Type B pancreatic cell (in vitro differentiated cells): ENCODE measurements at regions not wholly inside any gene's neighbourhood (a gene's known extent, or its start where the extent isn't known, plus 50 kb on each side); places are given as distances from the start of the nearest gene placed in this dataset.
A peak's percentile ranks its signal among the peaks of the same experiment; 100 is the strongest.

Source experiments
- DNase-seq: peaks from one replicate; pipeline ENCODE4 v3.0.0; 2021; ENCODE audit warnings: mixed read lengths; ENCODE audit not compliant: unreplicated experiment; ENCODE audit errors: extremely low spot score
- H3K27ac Mint-ChIP-seq: 2 replicates; pipeline ENCODE4 v1.8.0; 2021; ENCODE audit warnings: mild to moderate bottlenecking, mixed read lengths
- H3K27me3 Mint-ChIP-seq: 2 replicates; pipeline ENCODE4 v1.8.0; 2021; ENCODE audit warnings: mixed read lengths
- H3K36me3 Mint-ChIP-seq: 2 replicates; pipeline ENCODE4 v1.8.0; 2021; ENCODE audit warnings: mixed read lengths
- H3K4me1 Mint-ChIP-seq: one replicate; pipeline ENCODE4 v1.8.0; 2021; ENCODE audit warnings: mixed read lengths; ENCODE audit not compliant: unreplicated experiment
- H3K4me3 Mint-ChIP-seq: 2 replicates; pipeline ENCODE4 v1.8.0; 2021; ENCODE audit warnings: mild to moderate bottlenecking, mixed read lengths
- H3K9me3 Mint-ChIP-seq: 2 replicates; pipeline ENCODE4 v1.8.0; 2021; ENCODE audit warnings: mixed read lengths
- CTCF ChIP-seq: fragments of 200-600 bp; sonication (generic); conservative IDR thresholded peaks from 2 replicates; pipeline ENCODE4 v1.5.0; 2021; ENCODE audit warnings: antibody characterized with exemption, mild to moderate bottlenecking

- Mint-ChIP-seq H3K27ac (no peak overlapping the region), H3K9me3 (peaks cover 7% of the 10 kb centered on the region), H3K36me3 (no peaks in the 10 kb centered on the region), H3K4me1 (no peaks in the 10 kb centered on the region), H3K27me3 (peaks cover 41% of the 10 kb centered on the region), H3K4me3 (no peak overlapping the region)
- TF ChIP-seq CTCF = no peak
- DNase-seq = no peak
These were observed 57.5 kb downstream of the CSF2 start for GRCh38 chr5:132130918-132131715.

GRCh38 chr5:132132138-132132537 lies 58.5 kb downstream of the CSF2 start:
- Mint-ChIP-seq H3K27ac (no peak overlapping the region), H3K4me1 (no peaks in the 10 kb centered on the region), H3K4me3 (no peak overlapping the region), H3K27me3 (peaks cover 38% of the 10 kb centered on the region), H3K9me3 (peaks cover 7% of the 10 kb centered on the region), H3K36me3 (no peaks in the 10 kb centered on the region)
- no peak for TF ChIP-seq CTCF
- DNase-seq = no peak

GRCh38 chr5:132134384-132134783 lies 60.8 kb downstream of the CSF2 start:
- Mint-ChIP-seq H3K36me3 (no peaks in the 10 kb centered on the region), H3K4me1 (no peaks in the 10 kb centered on the region), H3K4me3 (no peak overlapping the region), H3K9me3 (no peaks in the 10 kb centered on the region), H3K27me3 (peaks cover 24% of the 10 kb centered on the region), H3K27ac (no peak overlapping the region)
- TF ChIP-seq CTCF = peak; percentile 52
- no peak for DNase-seq

- Mint-ChIP-seq H3K36me3 (no peaks in the 10 kb centered on the region), H3K27ac (no peak overlapping the region), H3K27me3 (peaks cover 33% of the 10 kb centered on the region), H3K4me3 (no peak overlapping the region), H3K4me1 (no peaks in the 10 kb centered on the region), H3K9me3 (no peaks in the 10 kb centered on the region)
- DNase-seq = no peak
- no peak for TF ChIP-seq CTCF
These were observed 63.3 kb downstream of the CSF2 start for GRCh38 chr5:132136906-132137305.

GRCh38 chr5:132138260-132138659 lies 64.7 kb downstream of the CSF2 start:
- Mint-ChIP-seq H3K27ac (no peak overlapping the region), H3K9me3 (no peaks in the 10 kb centered on the region), H3K27me3 (peaks cover 29% of the 10 kb centered on the region), H3K4me1 (no peaks in the 10 kb centered on the region), H3K4me3 (no peak overlapping the region), H3K36me3 (no peaks in the 10 kb centered on the region)
- DNase-seq = no peak
- no peak for TF ChIP-seq CTCF
